H9 (cell line): ENCODE measurements at regions not wholly inside any gene's neighbourhood (a gene's known extent, or its start where the extent isn't known, plus 50 kb on each side); places are given as distances from the start of the nearest gene placed in this dataset.
A peak's percentile ranks its signal among the peaks of the same experiment; 100 is the strongest.

ENCODE experiments used
- DNase-seq: peaks from one replicate; pipeline ENCODE4 v3.0.0-alpha.2; 2017
- H2AFZ ChIP-seq: one replicate; pipeline ENCODE4 v1.6.1; 2013; ENCODE audit warnings: mild to moderate bottlenecking, low read length, control low read depth, moderate library complexity
- H2AK5ac ChIP-seq: 2 replicates; pipeline ENCODE4 v1.6.1; 2013; ENCODE audit warnings: low read length, control low read depth, mixed read lengths; ENCODE audit not compliant: insufficient read length
- H2BK120ac ChIP-seq: one replicate; pipeline ENCODE4 v1.6.1; 2013; ENCODE audit warnings: low read depth, mild to moderate bottlenecking, low read length, control low read depth, inconsistent platforms; ENCODE audit not compliant: poor library complexity, severe bottlenecking
- H2BK12ac ChIP-seq: 2 replicates; pipeline ENCODE4 v1.6.1; 2013; ENCODE audit warnings: low read length, control low read depth, mixed read lengths, low read depth; ENCODE audit not compliant: insufficient read length
- H2BK15ac ChIP-seq: 2 replicates; pipeline ENCODE4 v1.6.1; 2013; ENCODE audit warnings: low read depth, low read length, control low read depth
- H2BK20ac ChIP-seq: one replicate; pipeline ENCODE4 v1.6.1; 2013; ENCODE audit warnings: low read depth, mild to moderate bottlenecking, low read length, control low read depth, inconsistent platforms; ENCODE audit not compliant: poor library complexity, severe bottlenecking
- H2BK5ac ChIP-seq: 2 replicates; pipeline ENCODE4 v1.6.1; 2013; ENCODE audit warnings: low read length, control low read depth, mixed read lengths; ENCODE audit not compliant: insufficient read length
- H3K14ac ChIP-seq: 2 replicates; pipeline ENCODE4 v1.6.1; 2013; ENCODE audit warnings: low read length, control low read depth; ENCODE audit not compliant: insufficient read depth
- H3K18ac ChIP-seq: 2 replicates; pipeline ENCODE4 v1.6.1; 2013; ENCODE audit warnings: low read depth, mild to moderate bottlenecking, mixed read lengths, low read length, control low read depth; ENCODE audit not compliant: insufficient read length
- H3K23ac ChIP-seq: 2 replicates; pipeline ENCODE4 v1.6.1; 2013; ENCODE audit warnings: low read length, control low read depth, mixed read lengths, low read depth; ENCODE audit not compliant: insufficient read length
- H3K23me2 ChIP-seq: 2 replicates; pipeline ENCODE4 v1.6.1; 2013; ENCODE audit warnings: low read depth, mild to moderate bottlenecking, mixed read lengths, low read length, control low read depth; ENCODE audit not compliant: insufficient read length, poor library complexity, severe bottlenecking
- H3K27ac ChIP-seq: 2 replicates; pipeline ENCODE4 v1.5.1; 2013; ENCODE audit warnings: low read length, control low read depth, mixed read lengths, low read depth; ENCODE audit not compliant: insufficient read length
- H3K27me3 ChIP-seq: 2 replicates; pipeline ENCODE4 v1.6.1; 2013; ENCODE audit warnings: low read length, control low read depth, inconsistent platforms; ENCODE audit not compliant: insufficient read depth
- H3K4ac ChIP-seq: 2 replicates; pipeline ENCODE4 v1.6.1; 2013; ENCODE audit warnings: low read depth, mild to moderate bottlenecking, control low read depth, inconsistent platforms, low read length, moderate library complexity
- H3K4me1 ChIP-seq: 2 replicates; pipeline ENCODE4 v1.6.1; 2013; ENCODE audit warnings: low read length, control low read depth, inconsistent platforms; ENCODE audit not compliant: insufficient read depth
- H3K4me2 ChIP-seq: 2 replicates; pipeline ENCODE4 v1.6.1; 2013; ENCODE audit warnings: low read length, control low read depth, mixed read lengths; ENCODE audit not compliant: insufficient read length, insufficient read depth
- H3K56ac ChIP-seq: 2 replicates; pipeline ENCODE4 v1.6.1; 2013; ENCODE audit warnings: low read depth, mild to moderate bottlenecking, mixed read lengths, low read length, control low read depth; ENCODE audit not compliant: insufficient read length
- H3K79me1 ChIP-seq: 2 replicates; pipeline ENCODE4 v1.6.1; 2013; ENCODE audit warnings: low read depth, mild to moderate bottlenecking, moderate library complexity, low read length, control low read depth, inconsistent platforms; ENCODE audit not compliant: insufficient read depth, poor library complexity, severe bottlenecking
- H3K79me2 ChIP-seq: 2 replicates; pipeline ENCODE4 v1.6.1; 2013; ENCODE audit warnings: low read length, control low read depth, inconsistent platforms; ENCODE audit not compliant: insufficient read depth
- H3K9ac ChIP-seq: 2 replicates; pipeline ENCODE4 v1.6.1; 2013; ENCODE audit warnings: low read length, control low read depth, mixed read lengths; ENCODE audit not compliant: insufficient read length; ENCODE audit errors: extremely low read depth
- H3K9me3 ChIP-seq: one replicate; pipeline ENCODE4 v1.6.1; 2013; ENCODE audit warnings: low read depth, low read length, inconsistent platforms; ENCODE audit not compliant: control insufficient read depth
- H3T11ph ChIP-seq: one replicate; pipeline ENCODE4 v1.6.1; 2013; ENCODE audit warnings: mild to moderate bottlenecking, low read length, control low read depth, inconsistent platforms
- H4K20me1 ChIP-seq: one replicate; pipeline ENCODE4 v1.6.1; 2013; ENCODE audit not compliant: control insufficient read depth, insufficient read length, insufficient read depth
- H4K5ac ChIP-seq: 2 replicates; pipeline ENCODE4 v1.6.1; 2013; ENCODE audit warnings: low read depth, mild to moderate bottlenecking, mixed read lengths, low read length, control low read depth; ENCODE audit not compliant: insufficient read length
- H4K8ac ChIP-seq: replicated peaks from 2 replicates; pipeline ENCODE4 v1.6.1; 2013; ENCODE audit warnings: low read length, control low read depth, mixed read lengths, low read depth; ENCODE audit not compliant: insufficient read length
- H4K91ac ChIP-seq: 2 replicates; pipeline ENCODE4 v1.6.1; 2013; ENCODE audit warnings: low read depth, mild to moderate bottlenecking, moderate library complexity, mixed read lengths, low read length, control low read depth; ENCODE audit not compliant: insufficient read length
- H3K27ac Mint-ChIP-seq, 3 experiments: 2 replicates in 2 of 3; 3 replicates in 1 of 3; pipeline ENCODE4 v1.8.0; 2020 to 2021; ENCODE audit warnings: mixed read lengths in 3 of 3, mild to moderate bottlenecking in 1 of 3, moderate library complexity in 1 of 3
- H3K27me3 Mint-ChIP-seq: 2 replicates; pipeline ENCODE4 v1.8.0; 2021; ENCODE audit warnings: low read depth, mild to moderate bottlenecking, moderate library complexity, mixed read lengths
- H3K36me3 Mint-ChIP-seq, 3 experiments: 2 replicates in 2 of 3; 3 replicates in 1 of 3; pipeline ENCODE4 v1.8.0; 2020 to 2021; ENCODE audit warnings: low read depth in 3 of 3, mixed read lengths in 3 of 3; ENCODE audit not compliant: insufficient read depth in 1 of 3
- H3K4me1 Mint-ChIP-seq, 2 experiments: 2 replicates each; pipeline ENCODE4 v1.8.0; 2020; ENCODE audit warnings: mixed read lengths in 2 of 2
- H3K4me3 Mint-ChIP-seq, 2 experiments: 2 replicates in 1 of 2; 3 replicates in 1 of 2; pipeline ENCODE4 v1.8.0; 2020 to 2021; ENCODE audit warnings: mild to moderate bottlenecking in 2 of 2, mixed read lengths in 2 of 2, moderate library complexity in 1 of 2
- H3K9me3 Mint-ChIP-seq, 2 experiments: 2 replicates in 1 of 2; 3 replicates in 1 of 2; pipeline ENCODE4 v1.8.0; 2020; ENCODE audit warnings: mild to moderate bottlenecking in 2 of 2, mixed read lengths in 2 of 2, moderate library complexity in 1 of 2
- CTCF ChIP-seq: fragments of 200-600 bp; sonication (generic); conservative IDR thresholded peaks from 3 replicates; pipeline ENCODE4 v1.8.0; 2021; ENCODE audit warnings: antibody characterized with exemption, mild to moderate bottlenecking
- WGBS: extraction: QIAGEN DNeasy Blood & Tissue Kit; methylation state at CpG from one replicate; pipeline ENCODE4 v1.1.7; 2013; ENCODE audit warnings: missing lambda C conversion rate, low lambda C conversion rate, mixed read lengths; ENCODE audit not compliant: insufficient read length; ENCODE audit errors: extremely low coverage; 5-methylcytosine and 5-hydroxymethylcytosine counted together

DNA sequence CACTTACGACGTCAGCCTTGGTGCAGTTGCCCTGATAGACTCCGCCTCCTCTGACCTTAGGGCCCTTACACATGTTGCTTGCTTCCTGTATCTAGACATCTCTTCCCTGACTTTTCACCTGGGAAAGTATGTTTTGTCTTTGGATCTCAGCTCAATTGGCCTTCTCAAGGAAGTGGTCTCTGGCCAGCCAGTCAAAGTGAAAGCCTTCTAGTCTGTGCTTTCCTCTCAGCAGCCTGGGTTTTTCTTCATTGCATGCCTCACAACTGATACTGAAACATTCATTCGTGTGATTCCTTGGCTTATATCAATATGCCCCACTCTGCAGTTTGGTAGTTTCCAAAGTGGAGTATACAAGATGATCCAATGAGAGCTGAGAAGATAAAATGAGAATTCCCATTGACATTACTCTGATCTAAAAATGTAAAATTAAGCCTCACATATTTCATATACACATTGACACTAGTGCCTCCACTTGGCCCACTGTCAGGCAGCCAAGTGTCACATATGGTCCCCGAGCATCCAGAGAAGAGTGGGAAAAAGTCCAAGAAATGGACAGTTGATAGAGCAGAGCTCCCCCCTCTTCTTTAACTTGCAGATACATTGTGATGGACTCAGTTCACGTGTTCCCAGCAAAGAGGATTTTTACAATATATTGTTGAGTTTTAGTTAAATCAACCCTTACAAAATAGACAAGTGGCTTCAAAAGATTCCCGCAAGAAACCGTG, 371.2 kb upstream of the ASIC2 start:
- no peak overlapping the region for H2BK5ac ChIP-seq
- H2AK5ac ChIP-seq: no peak overlapping the region
- no peak overlapping the region for H2BK120ac ChIP-seq
- H3K23ac ChIP-seq: no peak overlapping the region
- H4K20me1 ChIP-seq: no peaks in the 10 kb centered on the region
- no peak overlapping the region for H2BK15ac ChIP-seq
- no peak overlapping the region for H3K9ac ChIP-seq
- Mint-ChIP-seq H3K9me3 (no peaks in the 10 kb centered on the region), H3K4me1 (no peaks in the 10 kb centered on the region), H3K4me3 (no peak overlapping the region), H3K27me3 (peaks cover 5% of the 10 kb centered on the region; the same call in 1 of the 2 replicates), H3K27ac (peak overlapping the region in 1 of 3 experiments; percentile 31; a peak in 1 of 7 replicates), H3K36me3 (no peaks in the 10 kb centered on the region)
- no peak overlapping the region for H3K27ac ChIP-seq
- H3K18ac ChIP-seq: no peak overlapping the region
- H4K5ac ChIP-seq: no peak overlapping the region
- no peak for TF ChIP-seq CTCF
- no peaks in the 10 kb centered on the region for H3K79me1 ChIP-seq
- no peaks in the 10 kb centered on the region for H3K9me3 ChIP-seq
- no peak overlapping the region for H4K8ac ChIP-seq
- H2BK20ac ChIP-seq: no peak overlapping the region
- no peak overlapping the region for H3K4ac ChIP-seq
- no peaks in the 10 kb centered on the region for H3K23me2 ChIP-seq
- H4K91ac ChIP-seq: no peak overlapping the region
- H3K56ac ChIP-seq: no peak overlapping the region
- no peak overlapping the region for H3K14ac ChIP-seq
- no peaks in the 10 kb centered on the region; the same call in 1 of the 2 replicates for H3K4me1 ChIP-seq
- no peaks in the 10 kb centered on the region for H3K79me2 ChIP-seq
- no peak overlapping the region for H2AFZ ChIP-seq
- DNase-seq: no peak
- no peak overlapping the region for H3K4me2 ChIP-seq
- H3T11ph ChIP-seq: no peak overlapping the region
- H2BK12ac ChIP-seq: no peak overlapping the region
- H3K27me3 ChIP-seq: no peaks in the 10 kb centered on the region
- WGBS: no CpG with 5 or more reads among the region's 8 CpGs
